ENCODE measurements at regions not wholly inside any gene's neighbourhood (a gene's known extent, or its start where the extent isn't known, plus 50 kb on each side); places are given as distances from the start of the nearest gene placed in this dataset.

- TF ChIP-seq CTCF (IDR thresholded peaks at IDR 0.05) (no peak), POLR2A (IDR thresholded peaks at IDR 0.05) (no peak)
- intact Hi-C loops (cut with DNase I): no loop called here
- DNase-seq: no peak
- Histone ChIP-seq H3K36me3 (no peaks in the 10 kb centered on the region), H3K27me3 (no peaks in the 10 kb centered on the region), H3K4me1 (no peaks in the 10 kb centered on the region), H3K9me3 (no peaks in the 10 kb centered on the region), H3K4me3 (replicated peaks in 1 of 3) (no peak overlapping the region), H3K27ac (no peak overlapping the region)
- WGBS, 2 donors: 47 to 73% methylated on average over 3 of the region's 3 CpGs
Measured at GRCh38 chr12:98085046-98085755, 430.2 kb upstream of the TMPO start.

GRCh38 chr12:98090731-98091130 is 424.7 kb upstream of the TMPO start:
- no peaks in the 10 kb centered on the region for H3K27me3 ChIP-seq
- intact Hi-C loops (cut with DNase I): no loop called here
- WGBS, 2 donors: 14 to 40% methylated on average over 2 of the region's 2 CpGs
- H3K4me1 ChIP-seq: no peaks in the 10 kb centered on the region
- no peak overlapping the region for H3K27ac ChIP-seq
- H3K36me3 ChIP-seq: no peaks in the 10 kb centered on the region
- no peak for DNase-seq
- H3K4me3 ChIP-seq (replicated peaks in 1 of 3): no peak overlapping the region
- no peaks in the 10 kb centered on the region for H3K9me3 ChIP-seq
- TF ChIP-seq CTCF (IDR thresholded peaks at IDR 0.05) (no peak), POLR2A (IDR thresholded peaks at IDR 0.05) (no peak)

GRCh38 chr12:98096436-98096835 is 419.0 kb upstream of the TMPO start:
- Histone ChIP-seq H3K9me3 (no peaks in the 10 kb centered on the region), H3K27me3 (no peaks in the 10 kb centered on the region), H3K36me3 (no peaks in the 10 kb centered on the region), H3K4me1 (no peaks in the 10 kb centered on the region), H3K4me3 (replicated peaks in 1 of 3) (no peak overlapping the region), H3K27ac (no peak overlapping the region)
- intact Hi-C loops (cut with DNase I): no loop called here
- TF ChIP-seq POLR2A (IDR thresholded peaks at IDR 0.05) (no peak), CTCF (IDR thresholded peaks at IDR 0.05) (no peak)
- 83 to 95% methylated on average over 2 of the region's 2 CpGs for whole genome bisulfite sequencing, 2 donors
- no peak for DNase-seq

- H3K4me1 ChIP-seq: no peaks in the 10 kb centered on the region
- no peak for DNase-seq
- WGBS, 2 donors: 62 to 65% methylated on average over 7 of the region's 7 CpGs
- H3K4me3 ChIP-seq (replicated peaks in 1 of 3): no peak overlapping the region
- no peaks in the 10 kb centered on the region for H3K9me3 ChIP-seq
- H3K27me3 ChIP-seq: no peaks in the 10 kb centered on the region
- TF ChIP-seq POLR2A (IDR thresholded peaks at IDR 0.05): no peak
- no peaks in the 10 kb centered on the region for H3K36me3 ChIP-seq
- intact Hi-C loops (cut with DNase I): no loop called here
- no peak overlapping the region for H3K27ac ChIP-seq
Measured at GRCh38 chr12:98106031-98106683, 409.2 kb upstream of the TMPO start.

- DNase-seq: no peak
- WGBS, 2 donors: 67 to 73% methylated on average over 3 of the region's 3 CpGs
- TF ChIP-seq CTCF (IDR thresholded peaks at IDR 0.05) (no peak), POLR2A (IDR thresholded peaks at IDR 0.05) (no peak)
- Histone ChIP-seq H3K27ac (no peak overlapping the region), H3K27me3 (no peaks in the 10 kb centered on the region), H3K9me3 (no peaks in the 10 kb centered on the region), H3K4me3 (replicated peaks in 1 of 3) (no peak overlapping the region), H3K36me3 (no peaks in the 10 kb centered on the region), H3K4me1 (no peaks in the 10 kb centered on the region)
- intact Hi-C loops (cut with DNase I): no loop called here
Measured at GRCh38 chr12:98109266-98109665, 406.1 kb upstream of the TMPO start.

Measured in thyroid gland (tissue), 4 donors.